ENCODE measurements at regions not wholly inside any gene's neighbourhood (a gene's known extent, or its start where the extent isn't known, plus 50 kb on each side); places are given as distances from the start of the nearest gene placed in this dataset.

DNA sequence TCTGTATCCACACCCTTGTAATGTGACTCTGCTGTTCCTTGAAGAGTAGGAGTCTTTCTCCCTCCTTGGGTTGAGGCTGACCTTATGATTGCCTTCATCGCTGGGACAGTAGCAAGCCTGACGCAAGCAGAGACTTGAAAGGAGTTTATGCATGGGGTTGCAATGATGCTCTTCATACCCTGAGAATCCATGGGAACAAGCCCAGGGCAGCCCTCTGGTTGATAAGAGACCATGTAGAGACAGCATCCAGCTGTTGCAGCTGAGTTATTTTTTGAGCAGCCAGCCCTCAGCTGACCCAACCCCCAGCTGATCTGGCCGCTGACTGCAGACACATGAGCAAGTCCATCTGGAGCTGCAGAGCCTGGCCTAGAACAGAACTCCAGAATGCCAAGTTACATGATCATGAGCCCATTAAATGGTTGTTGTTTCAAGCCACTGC, 60.6 kb upstream of the ARNT2 start:
- intact Hi-C loops (cut with micrococcal nuclease): no loop called here
- Histone ChIP-seq H3K79me2 (ENCODE audit: control insufficient read depth, insufficient read depth, low read length) (no peaks in the 10 kb centered on the region), H3K4me2 (replicated peaks; ENCODE audit: low read depth, low read length, poor library complexity, severe bottlenecking) (no peak overlapping the region), H3K4me1 (ENCODE audit: control insufficient read depth in 2 of 2, insufficient read depth in 2 of 2, low read length in 2 of 2) (no peaks in the 10 kb centered on the region), H3K36me3 (replicated peaks in 1 of 2; ENCODE audit: control extremely low read depth in 1 of 2, control insufficient read depth in 1 of 2, extremely low read depth in 1 of 2, insufficient read depth in 2 of 2, low read length in 1 of 2) (no peaks in the 10 kb centered on the region), H3K27me3 (replicated peaks in 1 of 4; ENCODE audit: control extremely low read depth in 1 of 4, control insufficient read depth in 3 of 4, insufficient read depth in 4 of 4, low read length in 3 of 4) (peaks cover 0 to 10% (median 8%) of the 10 kb centered on the region in 4 experiments), H2AFZ (ENCODE audit: insufficient read depth, low read depth, low read length, poor library complexity, severe bottlenecking) (no peak overlapping the region), H3K9ac (ENCODE audit: low read length) (no peak overlapping the region), H3K9me3 (ENCODE audit: control extremely low read depth in 1 of 3, control insufficient read depth in 2 of 3, insufficient read depth in 1 of 3, low read length in 2 of 3) (no peaks in the 10 kb centered on the region), H3K4me3 (ENCODE audit: control extremely low read depth in 1 of 5, extremely low read depth in 1 of 5, insufficient read depth in 1 of 5, low read depth in 2 of 5, low read length in 4 of 5) (no peak overlapping the region), H3K27ac (ENCODE audit: low read length in 2 of 2) (no peak overlapping the region), H4K20me1 (ENCODE audit: control insufficient read depth, insufficient read depth, low read length, poor library complexity, severe bottlenecking) (no peaks in the 10 kb centered on the region)
- no peak for DNase-seq
- POLR2A ChIA-PET: no interaction called here
- H3K27me3 Mint-ChIP-seq: peaks cover 27% of the 10 kb centered on the region
- no peak overlapping the region for H3K27ac Mint-ChIP-seq
- WGBS (ENCODE audit: insufficient coverage): 90% methylated on average over 1 of the region's 3 CpGs
- H3K9me3 Mint-ChIP-seq (ENCODE audit: insufficient read depth): no peaks in the 10 kb centered on the region
- ATAC-seq (ENCODE audit: low read depth): no peak
- TF ChIP-seq EZH2 (IDR thresholded peaks at IDR 0.05; ENCODE audit: borderline replicate concordance, insufficient read depth, low read depth, low read length, poor library complexity, severe bottlenecking): no peak
- TF ChIP-seq, protein P1, sequence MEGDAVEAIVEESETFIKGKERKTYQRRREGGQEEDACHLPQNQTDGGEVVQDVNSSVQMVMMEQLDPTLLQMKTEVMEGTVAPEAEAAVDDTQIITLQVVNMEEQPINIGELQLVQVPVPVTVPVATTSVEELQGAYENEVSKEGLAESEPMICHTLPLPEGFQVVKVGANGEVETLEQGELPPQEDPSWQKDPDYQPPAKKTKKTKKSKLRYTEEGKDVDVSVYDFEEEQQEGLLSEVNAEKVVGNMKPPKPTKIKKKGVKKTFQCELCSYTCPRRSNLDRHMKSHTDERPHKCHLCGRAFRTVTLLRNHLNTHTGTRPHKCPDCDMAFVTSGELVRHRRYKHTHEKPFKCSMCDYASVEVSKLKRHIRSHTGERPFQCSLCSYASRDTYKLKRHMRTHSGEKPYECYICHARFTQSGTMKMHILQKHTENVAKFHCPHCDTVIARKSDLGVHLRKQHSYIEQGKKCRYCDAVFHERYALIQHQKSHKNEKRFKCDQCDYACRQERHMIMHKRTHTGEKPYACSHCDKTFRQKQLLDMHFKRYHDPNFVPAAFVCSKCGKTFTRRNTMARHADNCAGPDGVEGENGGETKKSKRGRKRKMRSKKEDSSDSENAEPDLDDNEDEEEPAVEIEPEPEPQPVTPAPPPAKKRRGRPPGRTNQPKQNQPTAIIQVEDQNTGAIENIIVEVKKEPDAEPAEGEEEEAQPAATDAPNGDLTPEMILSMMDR (IDR thresholded peaks at IDR 0.05): no peak
- H3K4me3 Mint-ChIP-seq: no peak overlapping the region
- CTCF ChIA-PET: no interaction called here
- no peaks in the 10 kb centered on the region for H3K4me1 Mint-ChIP-seq

DNA sequence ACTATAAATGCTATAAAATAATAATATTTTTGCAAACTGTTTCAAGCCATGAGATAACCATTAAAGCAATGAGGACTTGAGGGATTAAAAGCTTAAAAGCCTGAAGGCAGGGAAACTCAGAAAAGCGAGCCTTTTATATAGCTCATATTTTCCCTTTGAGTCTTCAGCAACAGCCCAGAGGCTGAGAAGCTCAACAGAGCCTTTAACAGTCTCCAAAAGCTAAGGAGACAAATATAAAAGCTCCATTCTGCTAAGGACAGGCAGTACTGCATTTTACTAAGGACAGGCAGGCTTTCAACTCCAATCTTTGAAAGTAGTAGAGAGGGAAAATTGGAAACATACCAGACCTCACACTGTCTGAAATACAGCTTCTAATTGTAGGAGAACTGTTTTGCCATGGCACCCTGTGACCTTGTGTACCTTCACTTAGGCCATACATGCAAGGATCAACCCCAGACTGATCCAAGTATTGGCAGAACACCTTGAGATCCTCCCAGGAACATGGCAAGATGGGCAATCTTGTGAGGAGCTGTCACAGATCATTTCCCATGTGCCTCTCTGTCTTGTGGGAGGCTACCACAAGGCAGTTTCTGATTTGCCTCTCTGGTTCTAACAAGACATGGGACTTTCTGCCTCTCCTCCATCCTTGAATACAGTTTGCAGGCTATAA, 53.1 kb upstream of the ARNT2 start:
- POLR2A ChIA-PET: no interaction called here
- Histone ChIP-seq H3K9me3 (ENCODE audit: control extremely low read depth in 1 of 3, control insufficient read depth in 2 of 3, insufficient read depth in 1 of 3, low read length in 2 of 3) (no peaks in the 10 kb centered on the region), H4K20me1 (ENCODE audit: control insufficient read depth, insufficient read depth, low read length, poor library complexity, severe bottlenecking) (no peaks in the 10 kb centered on the region), H3K27me3 (replicated peaks in 1 of 4; ENCODE audit: control extremely low read depth in 1 of 4, control insufficient read depth in 3 of 4, insufficient read depth in 4 of 4, low read length in 3 of 4) (peaks cover 0 to 16% (median 7%) of the 10 kb centered on the region in 4 experiments), H3K4me3 (ENCODE audit: control extremely low read depth in 1 of 5, extremely low read depth in 1 of 5, insufficient read depth in 1 of 5, low read depth in 2 of 5, low read length in 4 of 5) (no peak overlapping the region), H2AFZ (ENCODE audit: insufficient read depth, low read depth, low read length, poor library complexity, severe bottlenecking) (no peak overlapping the region), H3K27ac (ENCODE audit: low read length in 2 of 2) (no peak overlapping the region), H3K4me2 (replicated peaks; ENCODE audit: low read depth, low read length, poor library complexity, severe bottlenecking) (no peak overlapping the region), H3K79me2 (ENCODE audit: control insufficient read depth, insufficient read depth, low read length) (no peaks in the 10 kb centered on the region), H3K36me3 (replicated peaks in 1 of 2; ENCODE audit: control extremely low read depth in 1 of 2, control insufficient read depth in 1 of 2, extremely low read depth in 1 of 2, insufficient read depth in 2 of 2, low read length in 1 of 2) (no peaks in the 10 kb centered on the region), H3K9ac (ENCODE audit: low read length) (no peak overlapping the region), H3K4me1 (ENCODE audit: control insufficient read depth in 2 of 2, insufficient read depth in 2 of 2, low read length in 2 of 2) (no peaks in the 10 kb centered on the region)
- no peak overlapping the region for H3K27ac Mint-ChIP-seq
- no peaks in the 10 kb centered on the region for H3K9me3 Mint-ChIP-seq (ENCODE audit: insufficient read depth)
- no peak overlapping the region for H3K4me3 Mint-ChIP-seq
- 89% methylated on average over 1 of the region's 1 CpG for WGBS (ENCODE audit: insufficient coverage)
- DNase-seq (no peak), ATAC-seq (ENCODE audit: low read depth) (no peak)
- H3K4me1 Mint-ChIP-seq: no peaks in the 10 kb centered on the region
- intact Hi-C loops (cut with micrococcal nuclease): no loop called here
- H3K27me3 Mint-ChIP-seq: peaks cover 26% of the 10 kb centered on the region
- CTCF ChIA-PET: no interaction called here
- TF ChIP-seq, protein P1 (IDR thresholded peaks at IDR 0.05): no peak
- no peak for TF ChIP-seq EZH2 (IDR thresholded peaks at IDR 0.05; ENCODE audit: borderline replicate concordance, insufficient read depth, low read depth, low read length, poor library complexity, severe bottlenecking)
